ENCODE measurements at regions not wholly inside any gene's neighbourhood (a gene's known extent, or its start where the extent isn't known, plus 50 kb on each side); places are given as distances from the start of the nearest gene placed in this dataset.

GRCh38 chr4:1516881-1517480 lies 110.7 kb upstream of the NKX1-1 start:
- intact Hi-C loops (cut with DNase I; ENCODE audit: low total_unique reads) (no loop called here), in situ Hi-C loops (cut with MboI; ENCODE audit: low pct_ligation_motif_present in 1 of 4, low pct_unique_long_range_greater_than_20kb in 1 of 4, low sequenced_read_pairs in 3 of 4) (no loop called here)
- Histone ChIP-seq H3K9me3 (no peaks in the 10 kb centered on the region), H3K27ac (no peak overlapping the region), H3K4me1 (peaks cover 0 to 13% (median 5%) of the 10 kb centered on the region in 4 donors), H3K27me3 (peaks cover 75% of the 10 kb centered on the region), H3K4me3 (no peak overlapping the region), H3K36me3 (no peaks in the 10 kb centered on the region)
- TF ChIP-seq CTCF (IDR thresholded peaks at IDR 0.05), result no peak
- no peak for TF ChIP-seq POLR2A (IDR thresholded peaks at IDR 0.05)
- no peak for TF ChIP-seq POLR2AphosphoS5 (IDR thresholded peaks at IDR 0.05)
- TF ChIP-seq EP300 (IDR thresholded peaks at IDR 0.05; ENCODE audit: low read depth), result no peak
- no peak for DNase-seq
- 41% methylated on average over 5 of the region's 15 CpGs; no CpG with 5 or more reads in 1 of the 2 donors for whole genome bisulfite sequencing, 2 donors (ENCODE audit: low coverage in 1 of 2)

- Histone ChIP-seq H3K9me3 (no peaks in the 10 kb centered on the region), H3K4me3 (no peak overlapping the region), H3K36me3 (no peaks in the 10 kb centered on the region), H3K27ac (no peak overlapping the region), H3K4me1 (peaks cover 0 to 13% (median 3%) of the 10 kb centered on the region in 4 donors), H3K27me3 (peaks cover 75% of the 10 kb centered on the region)
- no peak for TF ChIP-seq POLR2A (IDR thresholded peaks at IDR 0.05)
- no peak for TF ChIP-seq EP300 (IDR thresholded peaks at IDR 0.05; ENCODE audit: low read depth)
- TF ChIP-seq POLR2AphosphoS5 (IDR thresholded peaks at IDR 0.05), result no peak
- no peak for TF ChIP-seq CTCF (IDR thresholded peaks at IDR 0.05)
- 59 to 73% methylated on average over 3 to 9 of the region's 10 CpGs for WGBS, 2 donors (ENCODE audit: low coverage in 1 of 2)
- DNase-seq, result no peak
- in situ Hi-C loops (cut with MboI; ENCODE audit: low pct_ligation_motif_present in 1 of 4, low pct_unique_long_range_greater_than_20kb in 1 of 4, low sequenced_read_pairs in 3 of 4), result no loop called here
- intact Hi-C loops (cut with DNase I; ENCODE audit: low total_unique reads), result no loop called here
These were observed 110.0 kb upstream of the NKX1-1 start for GRCh38 chr4:1516261-1516660.

GRCh38 chr4:1515763-1516162 lies 109.5 kb upstream of the NKX1-1 start:
- TF ChIP-seq POLR2A (IDR thresholded peaks at IDR 0.05) (no peak), EP300 (IDR thresholded peaks at IDR 0.05; ENCODE audit: low read depth) (no peak), CTCF (IDR thresholded peaks at IDR 0.05) (no peak), POLR2AphosphoS5 (IDR thresholded peaks at IDR 0.05) (no peak)
- no peak overlapping the region for H3K27ac ChIP-seq
- no peak for DNase-seq

GRCh38 chr4:1515156-1515555 lies 108.9 kb upstream of the NKX1-1 start:
- intact Hi-C loops (cut with DNase I; ENCODE audit: low total_unique reads) (no loop called here), in situ Hi-C loops (cut with MboI; ENCODE audit: low pct_ligation_motif_present in 1 of 4, low pct_unique_long_range_greater_than_20kb in 1 of 4, low sequenced_read_pairs in 3 of 4) (no loop called here)
- TF ChIP-seq CTCF (IDR thresholded peaks at IDR 0.05), result no peak
- TF ChIP-seq EP300 (IDR thresholded peaks at IDR 0.05; ENCODE audit: low read depth), result no peak
- TF ChIP-seq POLR2AphosphoS5 (IDR thresholded peaks at IDR 0.05), result no peak
- Histone ChIP-seq H3K4me3 (no peak overlapping the region), H3K9me3 (no peaks in the 10 kb centered on the region), H3K36me3 (no peaks in the 10 kb centered on the region), H3K27me3 (peaks cover 68% of the 10 kb centered on the region), H3K4me1 (peaks cover 0 to 10% (median 0%) of the 10 kb centered on the region in 4 donors), H3K27ac (no peak overlapping the region)
- no peak for DNase-seq

More at GRCh38 chr4:1515763-1516162, 109.5 kb upstream of the NKX1-1 start:
- Histone ChIP-seq H3K4me1 (peaks cover 0 to 13% (median 0%) of the 10 kb centered on the region in 4 donors), H3K9me3 (no peaks in the 10 kb centered on the region), H3K27me3 (peaks cover 72% of the 10 kb centered on the region), H3K4me3 (no peak overlapping the region), H3K36me3 (no peaks in the 10 kb centered on the region)
- in situ Hi-C loops (cut with MboI; ENCODE audit: low pct_ligation_motif_present in 1 of 4, low pct_unique_long_range_greater_than_20kb in 1 of 4, low sequenced_read_pairs in 3 of 4), result no loop called here
- intact Hi-C loops (cut with DNase I; ENCODE audit: low total_unique reads), result no loop called here
- 76 to 100% methylated on average over 1 to 5 of the region's 5 CpGs for WGBS, 2 donors (ENCODE audit: low coverage in 1 of 2)

Measured in transverse colon (tissue), 4 donors.